Suprapubic skin (tissue), 4 donors: ENCODE measurements at regions not wholly inside any gene's neighbourhood (a gene's known extent, or its start where the extent isn't known, plus 50 kb on each side); places are given as distances from the start of the nearest gene placed in this dataset.
A peak's percentile ranks its signal among the peaks of the same experiment; 100 is the strongest.

Experiments
- DNase-seq, 2 donors: peaks; one replicate each; pipeline ENCODE4 v3.0.0-alpha.2; 2019; ENCODE audit warnings: low spot score in 2 of 2
- H3K27ac ChIP-seq: fragments of 200-600 bp; sonication (generic); one replicate; pipeline ENCODE4 v1.5.1; 2019
- H3K27me3 ChIP-seq: fragments of 200-600 bp; sonication (generic); one replicate; pipeline ENCODE4 v1.5.1; 2019
- H3K36me3 ChIP-seq: fragments of 200-600 bp; sonication (generic); one replicate; pipeline ENCODE4 v1.5.1; 2019
- H3K4me1 ChIP-seq: fragments of 200-600 bp; sonication (generic); one replicate; pipeline ENCODE4 v1.5.1; 2019
- H3K4me3 ChIP-seq: fragments of 200-600 bp; sonication (generic); one replicate; pipeline ENCODE4 v1.5.1; 2019; ENCODE audit warnings: mild to moderate bottlenecking
- H3K9me3 ChIP-seq: fragments of 200-600 bp; sonication (generic); one replicate; pipeline ENCODE4 v1.5.1; 2019
- CTCF ChIP-seq, 2 donors: fragments of 200-600 bp in 1 of 2; fragments of 450-650 bp in 1 of 2; sonication (generic) in 1 of 2; IDR thresholded peaks; one replicate each; pipeline ENCODE4 v1.5.1; 2016 to 2019; ENCODE audit warnings: antibody characterized with exemption in 2 of 2, mild to moderate bottlenecking in 1 of 2, moderate library complexity in 1 of 2
- EP300 ChIP-seq: sonication (generic); formaldehyde crosslinking; IDR thresholded peaks from one replicate; pipeline ENCODE4 v1.6.1; 2017; ENCODE audit warnings: antibody characterized with exemption
- POLR2A ChIP-seq, 2 donors: fragments of 450-650 bp; IDR thresholded peaks; one replicate each; pipeline ENCODE4 v1.6.1; 2017; ENCODE audit warnings: antibody characterized with exemption in 2 of 2, mild to moderate bottlenecking in 2 of 2, moderate library complexity in 2 of 2
- POLR2AphosphoS5 ChIP-seq, 3 donors: sonication (generic); formaldehyde crosslinking; IDR thresholded peaks; one replicate each; pipeline ENCODE4 v1.6.1; 2017; ENCODE audit warnings: antibody characterized with exemption in 3 of 3
- WGBS: methylation state at CpG from one replicate; pipeline ENCODE4 v1.1.5; 2018; 5-methylcytosine and 5-hydroxymethylcytosine counted together

GRCh38 chr20:63064745-63065711, 58.3 kb upstream of the BHLHE23 start:
- TF ChIP-seq EP300 (no peak), CTCF (IDR thresholded peaks at IDR 0.05) (no peak), POLR2AphosphoS5 (IDR thresholded peaks at IDR 0.05) (no peak), POLR2A (IDR thresholded peaks at IDR 0.05) (no peak)
- Histone ChIP-seq H3K27ac (no peak overlapping the region), H3K27me3 (peaks cover 79% of the 10 kb centered on the region), H3K36me3 (no peaks in the 10 kb centered on the region), H3K4me1 (no peaks in the 10 kb centered on the region), H3K4me3 (no peak overlapping the region), H3K9me3 (no peaks in the 10 kb centered on the region)
- DNase-seq: peak; percentile 55 to 61
- WGBS: 68% methylated on average over 24 of the region's 42 CpGs

- Histone ChIP-seq H3K27me3 (peaks cover 78% of the 10 kb centered on the region), H3K27ac (no peak overlapping the region)
- WGBS: 82% methylated on average over 13 of the region's 18 CpGs
Measured at GRCh38 chr20:63064310-63064709, 57.5 kb upstream of the BHLHE23 start.

GRCh38 chr20:63062188-63063140, 55.7 kb upstream of the BHLHE23 start:
- DNase-seq: peak; percentile 32 to 67
- Histone ChIP-seq H3K27me3 (peaks cover 74% of the 10 kb centered on the region), H3K4me1 (no peaks in the 10 kb centered on the region), H3K36me3 (no peaks in the 10 kb centered on the region), H3K27ac (no peak overlapping the region), H3K4me3 (no peak overlapping the region), H3K9me3 (no peaks in the 10 kb centered on the region)
- no peak for TF ChIP-seq POLR2AphosphoS5 (IDR thresholded peaks at IDR 0.05)
- TF ChIP-seq CTCF (IDR thresholded peaks at IDR 0.05): no peak
- no peak for TF ChIP-seq EP300
- TF ChIP-seq POLR2A (IDR thresholded peaks at IDR 0.05): no peak
- 79% methylated on average over 23 of the region's 23 CpGs for WGBS

More at GRCh38 chr20:63064310-63064709, 57.5 kb upstream of the BHLHE23 start:
- DNase-seq: peak in 1 of 2 donors; percentile 55
- Histone ChIP-seq H3K36me3 (no peaks in the 10 kb centered on the region), H3K9me3 (no peaks in the 10 kb centered on the region), H3K4me3 (no peak overlapping the region), H3K4me1 (no peaks in the 10 kb centered on the region)
- TF ChIP-seq POLR2AphosphoS5 (IDR thresholded peaks at IDR 0.05): no peak
- TF ChIP-seq CTCF (IDR thresholded peaks at IDR 0.05): no peak
- TF ChIP-seq EP300: no peak
- TF ChIP-seq POLR2A (IDR thresholded peaks at IDR 0.05): no peak

- no peaks in the 10 kb centered on the region for H3K36me3 ChIP-seq
- peak; percentile 28 to 38 for DNase-seq
- H3K27ac ChIP-seq: no peak overlapping the region
- H3K4me1 ChIP-seq: no peaks in the 10 kb centered on the region
- no peaks in the 10 kb centered on the region for H3K9me3 ChIP-seq
- no peak overlapping the region for H3K4me3 ChIP-seq
- 92% methylated on average over 13 of the region's 14 CpGs for WGBS
- no peak for TF ChIP-seq CTCF (IDR thresholded peaks at IDR 0.05)
- no peak for TF ChIP-seq EP300
- no peak for TF ChIP-seq POLR2AphosphoS5 (IDR thresholded peaks at IDR 0.05)
- TF ChIP-seq POLR2A (IDR thresholded peaks at IDR 0.05): no peak
- peaks cover 71% of the 10 kb centered on the region for H3K27me3 ChIP-seq
Measured at GRCh38 chr20:63061771-63062100, 55.0 kb upstream of the BHLHE23 start.
